H9 (cell line): ENCODE measurements at regions not wholly inside any gene's neighbourhood (a gene's known extent, or its start where the extent isn't known, plus 50 kb on each side); places are given as distances from the start of the nearest gene placed in this dataset.

Source experiments
- DNase-seq: peaks from one replicate; pipeline ENCODE4 v3.0.0-alpha.2; 2017
- H2AFZ ChIP-seq: one replicate; pipeline ENCODE4 v1.6.1; 2013; ENCODE audit warnings: mild to moderate bottlenecking, low read length, control low read depth, moderate library complexity
- H2AK5ac ChIP-seq: 2 replicates; pipeline ENCODE4 v1.6.1; 2013; ENCODE audit warnings: low read length, control low read depth, mixed read lengths; ENCODE audit not compliant: insufficient read length
- H2BK120ac ChIP-seq: one replicate; pipeline ENCODE4 v1.6.1; 2013; ENCODE audit warnings: low read depth, mild to moderate bottlenecking, low read length, control low read depth, inconsistent platforms; ENCODE audit not compliant: poor library complexity, severe bottlenecking
- H2BK12ac ChIP-seq: 2 replicates; pipeline ENCODE4 v1.6.1; 2013; ENCODE audit warnings: low read length, control low read depth, mixed read lengths, low read depth; ENCODE audit not compliant: insufficient read length
- H2BK15ac ChIP-seq: 2 replicates; pipeline ENCODE4 v1.6.1; 2013; ENCODE audit warnings: low read depth, low read length, control low read depth
- H2BK20ac ChIP-seq: one replicate; pipeline ENCODE4 v1.6.1; 2013; ENCODE audit warnings: low read depth, mild to moderate bottlenecking, low read length, control low read depth, inconsistent platforms; ENCODE audit not compliant: poor library complexity, severe bottlenecking
- H2BK5ac ChIP-seq: 2 replicates; pipeline ENCODE4 v1.6.1; 2013; ENCODE audit warnings: low read length, control low read depth, mixed read lengths; ENCODE audit not compliant: insufficient read length
- H3K14ac ChIP-seq: 2 replicates; pipeline ENCODE4 v1.6.1; 2013; ENCODE audit warnings: low read length, control low read depth; ENCODE audit not compliant: insufficient read depth
- H3K18ac ChIP-seq: 2 replicates; pipeline ENCODE4 v1.6.1; 2013; ENCODE audit warnings: low read depth, mild to moderate bottlenecking, mixed read lengths, low read length, control low read depth; ENCODE audit not compliant: insufficient read length
- H3K23ac ChIP-seq: 2 replicates; pipeline ENCODE4 v1.6.1; 2013; ENCODE audit warnings: low read length, control low read depth, mixed read lengths, low read depth; ENCODE audit not compliant: insufficient read length
- H3K23me2 ChIP-seq: 2 replicates; pipeline ENCODE4 v1.6.1; 2013; ENCODE audit warnings: low read depth, mild to moderate bottlenecking, mixed read lengths, low read length, control low read depth; ENCODE audit not compliant: insufficient read length, poor library complexity, severe bottlenecking
- H3K27ac ChIP-seq: 2 replicates; pipeline ENCODE4 v1.5.1; 2013; ENCODE audit warnings: low read length, control low read depth, mixed read lengths, low read depth; ENCODE audit not compliant: insufficient read length
- H3K27me3 ChIP-seq: 2 replicates; pipeline ENCODE4 v1.6.1; 2013; ENCODE audit warnings: low read length, control low read depth, inconsistent platforms; ENCODE audit not compliant: insufficient read depth
- H3K4ac ChIP-seq: 2 replicates; pipeline ENCODE4 v1.6.1; 2013; ENCODE audit warnings: low read depth, mild to moderate bottlenecking, control low read depth, inconsistent platforms, low read length, moderate library complexity
- H3K4me1 ChIP-seq: 2 replicates; pipeline ENCODE4 v1.6.1; 2013; ENCODE audit warnings: low read length, control low read depth, inconsistent platforms; ENCODE audit not compliant: insufficient read depth
- H3K4me2 ChIP-seq: 2 replicates; pipeline ENCODE4 v1.6.1; 2013; ENCODE audit warnings: low read length, control low read depth, mixed read lengths; ENCODE audit not compliant: insufficient read length, insufficient read depth
- H3K56ac ChIP-seq: 2 replicates; pipeline ENCODE4 v1.6.1; 2013; ENCODE audit warnings: low read depth, mild to moderate bottlenecking, mixed read lengths, low read length, control low read depth; ENCODE audit not compliant: insufficient read length
- H3K79me1 ChIP-seq: 2 replicates; pipeline ENCODE4 v1.6.1; 2013; ENCODE audit warnings: low read depth, mild to moderate bottlenecking, moderate library complexity, low read length, control low read depth, inconsistent platforms; ENCODE audit not compliant: insufficient read depth, poor library complexity, severe bottlenecking
- H3K79me2 ChIP-seq: 2 replicates; pipeline ENCODE4 v1.6.1; 2013; ENCODE audit warnings: low read length, control low read depth, inconsistent platforms; ENCODE audit not compliant: insufficient read depth
- H3K9ac ChIP-seq: 2 replicates; pipeline ENCODE4 v1.6.1; 2013; ENCODE audit warnings: low read length, control low read depth, mixed read lengths; ENCODE audit not compliant: insufficient read length; ENCODE audit errors: extremely low read depth
- H3K9me3 ChIP-seq: one replicate; pipeline ENCODE4 v1.6.1; 2013; ENCODE audit warnings: low read depth, low read length, inconsistent platforms; ENCODE audit not compliant: control insufficient read depth
- H3T11ph ChIP-seq: one replicate; pipeline ENCODE4 v1.6.1; 2013; ENCODE audit warnings: mild to moderate bottlenecking, low read length, control low read depth, inconsistent platforms
- H4K20me1 ChIP-seq: one replicate; pipeline ENCODE4 v1.6.1; 2013; ENCODE audit not compliant: control insufficient read depth, insufficient read length, insufficient read depth
- H4K5ac ChIP-seq: 2 replicates; pipeline ENCODE4 v1.6.1; 2013; ENCODE audit warnings: low read depth, mild to moderate bottlenecking, mixed read lengths, low read length, control low read depth; ENCODE audit not compliant: insufficient read length
- H4K8ac ChIP-seq: replicated peaks from 2 replicates; pipeline ENCODE4 v1.6.1; 2013; ENCODE audit warnings: low read length, control low read depth, mixed read lengths, low read depth; ENCODE audit not compliant: insufficient read length
- H4K91ac ChIP-seq: 2 replicates; pipeline ENCODE4 v1.6.1; 2013; ENCODE audit warnings: low read depth, mild to moderate bottlenecking, moderate library complexity, mixed read lengths, low read length, control low read depth; ENCODE audit not compliant: insufficient read length
- H3K27ac Mint-ChIP-seq, 3 experiments: 2 replicates in 2 of 3; 3 replicates in 1 of 3; pipeline ENCODE4 v1.8.0; 2020 to 2021; ENCODE audit warnings: mixed read lengths in 3 of 3, mild to moderate bottlenecking in 1 of 3, moderate library complexity in 1 of 3
- H3K27me3 Mint-ChIP-seq: 2 replicates; pipeline ENCODE4 v1.8.0; 2021; ENCODE audit warnings: low read depth, mild to moderate bottlenecking, moderate library complexity, mixed read lengths
- H3K36me3 Mint-ChIP-seq, 3 experiments: 2 replicates in 2 of 3; 3 replicates in 1 of 3; pipeline ENCODE4 v1.8.0; 2020 to 2021; ENCODE audit warnings: low read depth in 3 of 3, mixed read lengths in 3 of 3; ENCODE audit not compliant: insufficient read depth in 1 of 3
- H3K4me1 Mint-ChIP-seq, 2 experiments: 2 replicates each; pipeline ENCODE4 v1.8.0; 2020; ENCODE audit warnings: mixed read lengths in 2 of 2
- H3K4me3 Mint-ChIP-seq, 2 experiments: 2 replicates in 1 of 2; 3 replicates in 1 of 2; pipeline ENCODE4 v1.8.0; 2020 to 2021; ENCODE audit warnings: mild to moderate bottlenecking in 2 of 2, mixed read lengths in 2 of 2, moderate library complexity in 1 of 2
- H3K9me3 Mint-ChIP-seq, 2 experiments: 2 replicates in 1 of 2; 3 replicates in 1 of 2; pipeline ENCODE4 v1.8.0; 2020; ENCODE audit warnings: mild to moderate bottlenecking in 2 of 2, mixed read lengths in 2 of 2, moderate library complexity in 1 of 2
- WGBS: extraction: QIAGEN DNeasy Blood & Tissue Kit; methylation state at CpG from one replicate; pipeline ENCODE4 v1.1.7; 2013; ENCODE audit warnings: missing lambda C conversion rate, low lambda C conversion rate, mixed read lengths; ENCODE audit not compliant: insufficient read length; ENCODE audit errors: extremely low coverage; 5-methylcytosine and 5-hydroxymethylcytosine counted together
- TF ChIP-seq, protein P1 (sequence below): fragments of 200-600 bp; sonication (generic); conservative IDR thresholded peaks from 3 replicates; pipeline ENCODE4 v1.8.0; 2021; ENCODE audit warnings: antibody characterized with exemption, mild to moderate bottlenecking

- Histone ChIP-seq H4K20me1 (no peaks in the 10 kb centered on the region), H4K8ac (no peak overlapping the region), H2BK12ac (no peak overlapping the region), H2BK15ac (no peak overlapping the region), H2AFZ (no peak overlapping the region), H3K23ac (no peak overlapping the region), H3K79me2 (no peaks in the 10 kb centered on the region), H3T11ph (no peak overlapping the region), H4K5ac (no peak overlapping the region), H3K4me1 (peaks cover 3% of the 10 kb centered on the region; the same call in 1 of the 2 replicates), H3K79me1 (no peaks in the 10 kb centered on the region), H3K27me3 (no peaks in the 10 kb centered on the region), H3K56ac (no peak overlapping the region), H2AK5ac (no peak overlapping the region), H3K9ac (no peak overlapping the region), H3K27ac (no peak overlapping the region), H3K23me2 (no peaks in the 10 kb centered on the region), H2BK120ac (no peak overlapping the region), H4K91ac (no peak overlapping the region), H2BK5ac (no peak overlapping the region), H2BK20ac (no peak overlapping the region), H3K9me3 (no peaks in the 10 kb centered on the region), H3K18ac (no peak overlapping the region), H3K14ac (no peak overlapping the region), H3K4ac (no peak overlapping the region), H3K4me2 (no peak overlapping the region)
- Mint-ChIP-seq H3K36me3 (no peaks in the 10 kb centered on the region; a peak in 2 of 7 replicates), H3K27me3 (no peaks in the 10 kb centered on the region), H3K9me3 (no peaks in the 10 kb centered on the region; a peak in 1 of 5 replicates), H3K4me1 (peaks cover 24 to 29% of the 10 kb centered on the region in 2 experiments), H3K27ac (peak overlapping the region in 1 of 3 experiments; percentile 3; a peak in 1 of 7 replicates), H3K4me3 (no peak overlapping the region)
- DNase-seq = no peak
- no CpG with 5 or more reads among the region's 10 CpGs for whole genome bisulfite sequencing
- TF ChIP-seq, protein P1, sequence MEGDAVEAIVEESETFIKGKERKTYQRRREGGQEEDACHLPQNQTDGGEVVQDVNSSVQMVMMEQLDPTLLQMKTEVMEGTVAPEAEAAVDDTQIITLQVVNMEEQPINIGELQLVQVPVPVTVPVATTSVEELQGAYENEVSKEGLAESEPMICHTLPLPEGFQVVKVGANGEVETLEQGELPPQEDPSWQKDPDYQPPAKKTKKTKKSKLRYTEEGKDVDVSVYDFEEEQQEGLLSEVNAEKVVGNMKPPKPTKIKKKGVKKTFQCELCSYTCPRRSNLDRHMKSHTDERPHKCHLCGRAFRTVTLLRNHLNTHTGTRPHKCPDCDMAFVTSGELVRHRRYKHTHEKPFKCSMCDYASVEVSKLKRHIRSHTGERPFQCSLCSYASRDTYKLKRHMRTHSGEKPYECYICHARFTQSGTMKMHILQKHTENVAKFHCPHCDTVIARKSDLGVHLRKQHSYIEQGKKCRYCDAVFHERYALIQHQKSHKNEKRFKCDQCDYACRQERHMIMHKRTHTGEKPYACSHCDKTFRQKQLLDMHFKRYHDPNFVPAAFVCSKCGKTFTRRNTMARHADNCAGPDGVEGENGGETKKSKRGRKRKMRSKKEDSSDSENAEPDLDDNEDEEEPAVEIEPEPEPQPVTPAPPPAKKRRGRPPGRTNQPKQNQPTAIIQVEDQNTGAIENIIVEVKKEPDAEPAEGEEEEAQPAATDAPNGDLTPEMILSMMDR = no peak
Measured at GRCh38 chr15:26176831-26177230, 313.7 kb upstream of the ATP10A start.
